HG03342 (cell line): ENCODE measurements at regions not wholly inside any gene's neighbourhood (a gene's known extent, or its start where the extent isn't known, plus 50 kb on each side); places are given as distances from the start of the nearest gene placed in this dataset.

Source experiments
- ATAC-seq: cut with Tn5 transposase; IDR thresholded peaks from one replicate; pipeline ENCODE4 v1.9.1; 2021; ENCODE audit warnings: mild to moderate bottlenecking, moderate library complexity; ENCODE audit not compliant: unreplicated experiment

- ATAC-seq = no peak
These were observed 90.5 kb upstream of the TOMM7 start for GRCh38 chr7:22913158-22913557.

- no peak for ATAC-seq
These were observed 89.2 kb upstream of the TOMM7 start for GRCh38 chr7:22911889-22912288.

- ATAC-seq = no peak
These were observed 87.3 kb upstream of the TOMM7 start for GRCh38 chr7:22909917-22910316.

- no peak for ATAC-seq
These were observed 85.2 kb upstream of the TOMM7 start for GRCh38 chr7:22907805-22908204.

- no peak for ATAC-seq
These were observed 78.1 kb upstream of the TOMM7 start for GRCh38 chr7:22900784-22901183.

- no peak for ATAC-seq
These were observed 77.5 kb upstream of the TOMM7 start for GRCh38 chr7:22900101-22900500.

GRCh38 chr7:22896917-22897316 lies 74.3 kb upstream of the TOMM7 start:
- ATAC-seq = no peak

GRCh38 chr7:22895828-22896165 lies 73.1 kb upstream of the TOMM7 start:
- ATAC-seq = no peak

GRCh38 chr7:22895140-22895827 lies 72.6 kb upstream of the TOMM7 start:
- no peak for ATAC-seq

GRCh38 chr7:22894546-22894945 lies 71.9 kb upstream of the TOMM7 start:
- no peak for ATAC-seq

- no peak for ATAC-seq
These were observed 68.1 kb upstream of the TOMM7 start for GRCh38 chr7:22890773-22891172.

GRCh38 chr7:22885797-22886261 lies 63.2 kb upstream of the TOMM7 start:
- ATAC-seq = peak; percentile 90

- peak; percentile 42 for ATAC-seq
These were observed 62.5 kb upstream of the TOMM7 start for GRCh38 chr7:22884911-22885788.

GRCh38 chr7:22882106-22882505 lies 59.5 kb upstream of the TOMM7 start:
- ATAC-seq = no peak

GRCh38 chr7:22879709-22880306 lies 57.2 kb upstream of the TOMM7 start:
- ATAC-seq = no peak

GRCh38 chr7:22879280-22879679 lies 56.6 kb upstream of the TOMM7 start:
- no peak for ATAC-seq

GRCh38 chr7:22876986-22877729 lies 54.5 kb upstream of the TOMM7 start:
- no peak for ATAC-seq

- no peak for ATAC-seq
These were observed 52.8 kb upstream of the TOMM7 start for GRCh38 chr7:22875470-22875869.

- ATAC-seq = no peak
These were observed 52.3 kb upstream of the TOMM7 start for GRCh38 chr7:22874904-22875303.
